Naive thymus-derived CD4-positive, alpha-beta T cell (primary cell): ENCODE measurements at regions not wholly inside any gene's neighbourhood (a gene's known extent, or its start where the extent isn't known, plus 50 kb on each side); places are given as distances from the start of the nearest gene placed in this dataset.

Experiments used
- ATAC-seq: fragments of 150-1000 bp; cut with Tn5 transposase; 2 replicates; pipeline ENCODE4 v1.10.0; 2021; ENCODE audit warnings: mild to moderate bottlenecking, moderate library complexity
- CTCF ChIA-PET: fragments of 350-600 bp; sonication (Branson Sonifier 250); formaldehyde crosslinking; loops from one replicate; lab custom pipeline; 2021; ENCODE audit warnings: antibody characterized with exemption; lab: Charles Lee
- POLR2A ChIA-PET: fragments of 350-600 bp; sonication (Branson Sonifier 250); formaldehyde crosslinking; loops from one replicate; lab custom pipeline; 2021; ENCODE audit warnings: antibody characterized with exemption, inconsistent platforms; lab: Charles Lee
- DNase-seq, 9 donors: peaks; one replicate each; pipeline versions ENCODE4 v3.0.0 to v3.0.0-alpha.2; 2020 to 2022; ENCODE audit warnings: mixed read lengths in 1 of 9
- H3K27ac ChIP-seq: one replicate; pipeline ENCODE4 v1.7.0; 2013; ENCODE audit warnings: mild to moderate bottlenecking, low read depth, low read length, moderate library complexity
- H3K27me3 ChIP-seq, 2 donors: one replicate each; pipeline ENCODE4 v1.7.0; 2013; ENCODE audit warnings: low read length in 2 of 2, mild to moderate bottlenecking in 2 of 2, moderate library complexity in 2 of 2; ENCODE audit not compliant: control insufficient read depth in 2 of 2, insufficient read depth in 2 of 2
- H3K36me3 ChIP-seq, 3 experiments: 1 replicate in 2 of 3; 2 replicates in 1 of 3; pipeline ENCODE4 v1.7.0; 2013; ENCODE audit warnings: low read length in 3 of 3, mild to moderate bottlenecking in 3 of 3, moderate library complexity in 1 of 3; ENCODE audit not compliant: insufficient read depth in 3 of 3, control insufficient read depth in 2 of 3
- H3K4me1 ChIP-seq, 2 donors: one replicate each; pipeline ENCODE4 v1.7.0; 2013; ENCODE audit warnings: low read length in 2 of 2, mild to moderate bottlenecking in 2 of 2, moderate library complexity in 1 of 2; ENCODE audit not compliant: control insufficient read depth in 2 of 2, insufficient read depth in 2 of 2
- H3K4me3 ChIP-seq: 2 replicates; pipeline ENCODE4 v1.7.0; 2013; ENCODE audit warnings: mild to moderate bottlenecking, low read length
- H3K9me3 ChIP-seq, 3 experiments: 1 replicate in 2 of 3; 2 replicates in 1 of 3; pipeline ENCODE4 v1.7.0; 2013; ENCODE audit warnings: low read length in 3 of 3; ENCODE audit not compliant: control insufficient read depth in 2 of 3
- H3K27ac Mint-ChIP-seq, 9 donors: one replicate each; pipeline ENCODE4 v1.8.0; 2020 to 2022; ENCODE audit warnings: mixed read lengths in 9 of 9, mild to moderate bottlenecking in 8 of 9, moderate library complexity in 5 of 9, inconsistent platforms in 2 of 9
- H3K27me3 Mint-ChIP-seq, 5 donors: one replicate each; pipeline ENCODE4 v1.8.0; 2021 to 2022; ENCODE audit warnings: mixed read lengths in 5 of 5, mild to moderate bottlenecking in 1 of 5
- H3K36me3 Mint-ChIP-seq, 5 donors: one replicate each; pipeline ENCODE4 v1.8.0; 2020 to 2022; ENCODE audit warnings: mixed read lengths in 5 of 5, mild to moderate bottlenecking in 3 of 5, inconsistent platforms in 1 of 5
- H3K4me1 Mint-ChIP-seq, 7 donors: one replicate each; pipeline ENCODE4 v1.8.0; 2020 to 2022; ENCODE audit warnings: mixed read lengths in 7 of 7, mild to moderate bottlenecking in 3 of 7, inconsistent platforms in 1 of 7
- H3K4me3 Mint-ChIP-seq, 10 donors: one replicate each; pipeline ENCODE4 v1.8.0; 2020 to 2022; ENCODE audit warnings: mild to moderate bottlenecking in 10 of 10, mixed read lengths in 10 of 10, moderate library complexity in 6 of 10, inconsistent platforms in 2 of 10
- H3K9me3 Mint-ChIP-seq, 11 donors: one replicate each; pipeline ENCODE4 v1.8.0; 2020 to 2022; ENCODE audit warnings: mixed read lengths in 11 of 11, mild to moderate bottlenecking in 4 of 11, inconsistent platforms in 1 of 11, moderate library complexity in 1 of 11
- intact Hi-C, 2 donors: fragments of 100-400 bp; cut with micrococcal nuclease; formaldehyde crosslinking; loops; one replicate each; pipeline ENCODE4 v1.15.1; 2023

DNA sequence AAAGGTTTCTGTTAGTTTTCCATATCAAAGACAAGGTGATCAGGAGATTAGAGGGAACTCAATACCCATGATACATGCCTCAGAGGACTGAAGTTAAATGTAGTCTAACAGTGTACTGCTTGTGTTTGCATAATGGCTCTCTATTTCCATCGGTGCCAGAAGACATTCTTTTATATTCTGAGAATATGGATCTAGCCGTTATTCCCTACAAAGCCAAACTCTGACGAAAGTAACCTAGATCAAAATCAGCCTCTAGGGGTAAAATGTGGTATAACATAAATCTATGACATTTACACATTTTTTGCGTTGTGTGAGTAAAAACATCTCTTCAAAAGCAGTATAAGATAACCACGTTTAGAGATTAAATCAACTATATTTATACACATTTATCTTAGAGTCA lies 2232.7 kb downstream of the PCDH9 start:
- ChIA-PET CTCF (no interaction called here), POLR2A (no interaction called here)
- intact Hi-C loops: no loop called here
- H3K27ac ChIP-seq: no peak overlapping the region
- H3K27me3 Mint-ChIP-seq: no peaks in the 10 kb centered on the region
- no peaks in the 10 kb centered on the region for H3K9me3 ChIP-seq
- no peaks in the 10 kb centered on the region for H3K4me1 Mint-ChIP-seq
- no peaks in the 10 kb centered on the region for H3K36me3 ChIP-seq
- no peaks in the 10 kb centered on the region for H3K4me1 ChIP-seq
- ATAC-seq (no peak), DNase-seq (no peak)
- no peaks in the 10 kb centered on the region for H3K27me3 ChIP-seq
- H3K4me3 ChIP-seq: no peak overlapping the region
- no peak overlapping the region for H3K27ac Mint-ChIP-seq
- H3K36me3 Mint-ChIP-seq: no peaks in the 10 kb centered on the region
- peaks cover 0 to 24% (median 5%) of the 10 kb centered on the region in 11 donors for H3K9me3 Mint-ChIP-seq
- H3K4me3 Mint-ChIP-seq: no peak overlapping the region

DNA sequence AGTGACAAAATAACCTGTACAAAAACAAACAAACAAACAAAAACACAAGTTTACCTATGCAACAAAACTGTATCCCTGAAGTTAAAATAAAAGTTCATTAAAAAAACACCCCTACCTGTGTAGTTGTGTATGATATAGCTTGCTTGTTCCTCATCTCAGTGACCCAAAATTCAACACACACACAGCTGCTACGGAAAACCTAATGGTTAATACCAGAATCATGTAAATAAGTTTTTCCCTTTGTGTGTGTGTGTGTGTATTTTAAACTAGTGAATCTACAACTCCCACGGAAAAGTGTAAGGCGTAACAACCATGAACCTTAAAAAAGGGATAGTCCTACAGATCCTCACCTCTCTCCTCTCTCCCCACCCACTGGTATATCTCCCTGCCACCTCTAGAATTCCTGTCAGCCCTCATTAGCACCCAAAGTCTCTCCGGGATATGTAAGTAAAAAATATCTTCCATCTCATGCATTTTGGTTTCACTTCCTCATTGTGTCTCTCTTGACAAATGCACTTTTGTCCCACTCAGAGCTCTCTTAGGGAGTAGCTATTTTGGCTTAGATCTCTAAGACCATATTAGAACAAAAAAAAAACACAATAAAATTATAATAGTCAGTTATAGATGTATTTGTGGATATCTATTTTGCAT lies 2236.5 kb downstream of the PCDH9 start:
- POLR2A ChIA-PET: no interaction called here
- H3K36me3 ChIP-seq: no peaks in the 10 kb centered on the region
- intact Hi-C loops: no loop called here

DNA sequence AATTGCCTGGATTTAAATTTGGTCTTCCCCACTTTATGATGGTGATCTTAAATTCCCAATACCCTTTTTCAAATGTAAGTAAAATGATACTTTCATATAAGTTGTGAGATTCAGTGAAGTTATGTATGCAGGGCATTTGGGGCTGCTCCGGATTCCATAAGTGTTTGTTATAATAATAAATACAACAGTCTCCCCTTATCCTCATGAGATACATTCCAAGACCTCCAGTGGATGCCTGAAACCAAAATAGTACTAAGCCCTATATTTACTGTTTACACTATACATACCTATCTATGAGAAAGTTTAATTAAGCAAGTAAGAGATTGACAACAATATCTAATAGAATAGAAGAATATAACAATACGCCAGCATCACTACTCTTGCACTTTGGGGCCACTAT lies 2237.8 kb downstream of the PCDH9 start:
- no peaks in the 10 kb centered on the region for H3K27me3 ChIP-seq
- H3K4me1 Mint-ChIP-seq: no peaks in the 10 kb centered on the region
- no peaks in the 10 kb centered on the region for H3K36me3 Mint-ChIP-seq
- no peak for ATAC-seq
- H3K27ac ChIP-seq: no peak overlapping the region
- H3K27ac Mint-ChIP-seq: no peak overlapping the region
- H3K27me3 Mint-ChIP-seq: no peaks in the 10 kb centered on the region
- intact Hi-C loops: no loop called here
- peaks cover 0 to 17% (median 5%) of the 10 kb centered on the region in 11 donors for H3K9me3 Mint-ChIP-seq
- no peak overlapping the region for H3K4me3 Mint-ChIP-seq
- no peaks in the 10 kb centered on the region for H3K4me1 ChIP-seq
- no peaks in the 10 kb centered on the region for H3K36me3 ChIP-seq
- ChIA-PET POLR2A (no interaction called here), CTCF (no interaction called here)
- no peak for DNase-seq
- H3K9me3 ChIP-seq: no peaks in the 10 kb centered on the region
- no peak overlapping the region for H3K4me3 ChIP-seq

More for the DNA sequence above, 2236.5 kb downstream of the PCDH9 start:
- Mint-ChIP-seq H3K27ac (no peak overlapping the region), H3K4me3 (no peak overlapping the region), H3K9me3 (peaks cover 0 to 18% (median 5%) of the 10 kb centered on the region in 11 donors), H3K4me1 (no peaks in the 10 kb centered on the region), H3K36me3 (no peaks in the 10 kb centered on the region), H3K27me3 (no peaks in the 10 kb centered on the region)
- H3K4me3 ChIP-seq: no peak overlapping the region
- H3K4me1 ChIP-seq: no peaks in the 10 kb centered on the region
- CTCF ChIA-PET: no interaction called here
- H3K27ac ChIP-seq: no peak overlapping the region
- no peaks in the 10 kb centered on the region for H3K27me3 ChIP-seq
- DNase-seq (no peak), ATAC-seq (no peak)
- H3K9me3 ChIP-seq: no peaks in the 10 kb centered on the region

DNA sequence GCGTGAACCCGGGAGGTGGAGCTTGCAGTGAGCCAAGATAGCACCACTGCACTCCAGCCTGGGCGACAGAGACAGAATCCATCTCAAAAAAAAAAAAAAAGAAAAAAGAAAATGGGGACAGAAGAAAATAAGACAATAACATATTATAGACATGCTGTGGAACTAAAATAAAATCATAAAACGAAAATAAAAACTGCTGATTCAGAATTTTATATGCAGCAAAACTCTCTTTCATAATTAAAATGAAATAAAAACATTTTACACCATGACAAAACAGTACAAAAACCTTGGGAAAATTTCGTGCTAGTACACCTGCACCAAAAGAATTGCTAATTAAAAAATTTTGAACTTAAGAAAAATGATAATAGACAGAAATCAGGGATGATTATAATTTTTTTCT lies 2245.1 kb downstream of the PCDH9 start:
- H3K4me1 ChIP-seq: no peaks in the 10 kb centered on the region
- H3K36me3 ChIP-seq: no peaks in the 10 kb centered on the region
- Mint-ChIP-seq H3K27ac (no peak overlapping the region), H3K9me3 (peaks cover 2 to 23% (median 10%) of the 10 kb centered on the region in 11 donors), H3K36me3 (peaks cover 0 to 6% (median 0%) of the 10 kb centered on the region in 5 donors), H3K4me3 (no peak overlapping the region), H3K4me1 (no peaks in the 10 kb centered on the region), H3K27me3 (no peaks in the 10 kb centered on the region)
- no peak overlapping the region for H3K27ac ChIP-seq
- ATAC-seq: no peak
- intact Hi-C loops: no loop called here
- POLR2A ChIA-PET: no interaction called here
- H3K27me3 ChIP-seq: no peaks in the 10 kb centered on the region
- CTCF ChIA-PET: no interaction called here
- H3K4me3 ChIP-seq: no peak overlapping the region
- H3K9me3 ChIP-seq: no peaks in the 10 kb centered on the region
- no peak for DNase-seq

DNA sequence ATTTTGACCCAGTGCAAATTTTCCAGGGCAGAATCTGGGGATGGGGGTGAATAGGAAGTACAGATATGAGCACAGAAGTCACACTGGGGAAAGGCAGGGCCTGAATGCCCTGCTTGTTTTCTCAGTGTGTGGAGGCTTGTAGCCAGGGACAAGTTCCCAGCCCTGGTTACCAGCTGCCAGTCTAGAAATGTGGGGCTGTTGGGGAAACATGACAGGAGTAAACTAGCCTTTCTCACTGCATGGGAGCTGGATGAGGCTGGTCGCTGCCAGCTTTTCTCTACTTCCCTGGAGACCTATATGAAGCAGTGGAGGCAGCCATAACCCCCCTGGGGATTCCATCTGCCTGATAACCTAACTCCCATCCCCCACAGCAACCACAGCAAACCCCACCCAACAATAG lies 2267.7 kb downstream of the PCDH9 start:
- H3K36me3 ChIP-seq: no peaks in the 10 kb centered on the region
- no peak overlapping the region for H3K27ac Mint-ChIP-seq
- no peak for DNase-seq
- no peak overlapping the region for H3K4me3 Mint-ChIP-seq
- no peaks in the 10 kb centered on the region for H3K27me3 Mint-ChIP-seq
- H3K4me3 ChIP-seq: no peak overlapping the region
- intact Hi-C loops: no loop called here
- ATAC-seq: no peak
- no peaks in the 10 kb centered on the region for H3K27me3 ChIP-seq
- H3K9me3 Mint-ChIP-seq: peaks cover 7 to 21% (median 12%) of the 10 kb centered on the region in 11 donors
- H3K36me3 Mint-ChIP-seq: no peaks in the 10 kb centered on the region
- H3K27ac ChIP-seq: no peak overlapping the region
- ChIA-PET POLR2A (no interaction called here), CTCF (no interaction called here)
- no peaks in the 10 kb centered on the region for H3K4me1 Mint-ChIP-seq
- H3K4me1 ChIP-seq: no peaks in the 10 kb centered on the region
- no peaks in the 10 kb centered on the region for H3K9me3 ChIP-seq

DNA sequence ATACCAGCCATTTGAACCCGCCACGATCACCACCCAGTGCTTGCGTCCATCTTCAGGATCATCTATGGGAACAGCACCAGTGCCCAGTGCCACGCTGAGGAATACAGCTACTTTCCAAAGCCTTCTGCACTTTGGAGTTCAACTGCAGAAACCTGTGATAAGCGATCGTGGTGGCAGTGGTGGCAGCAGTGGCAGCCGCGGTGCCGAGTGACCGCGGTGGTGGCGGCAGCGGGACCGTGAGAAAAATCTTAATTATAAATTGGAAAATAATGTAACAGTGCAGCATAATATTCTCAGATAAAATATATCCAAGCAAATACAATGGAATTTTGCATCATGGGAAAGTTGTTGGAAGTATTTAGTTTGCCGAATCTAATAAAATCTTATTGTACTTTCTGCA lies 2270.9 kb downstream of the PCDH9 start:
- Histone ChIP-seq H3K36me3 (no peaks in the 10 kb centered on the region), H3K9me3 (no peaks in the 10 kb centered on the region), H3K4me1 (no peaks in the 10 kb centered on the region), H3K4me3 (no peak overlapping the region), H3K27ac (no peak overlapping the region), H3K27me3 (no peaks in the 10 kb centered on the region)
- Mint-ChIP-seq H3K4me3 (no peak overlapping the region), H3K36me3 (no peaks in the 10 kb centered on the region), H3K9me3 (peaks cover 0 to 15% (median 10%) of the 10 kb centered on the region in 11 donors), H3K27ac (no peak overlapping the region), H3K4me1 (no peaks in the 10 kb centered on the region), H3K27me3 (no peaks in the 10 kb centered on the region)
- CTCF ChIA-PET: no interaction called here
- intact Hi-C loops: no loop called here
- POLR2A ChIA-PET: no interaction called here
- ATAC-seq: no peak
- DNase-seq: no peak

DNA sequence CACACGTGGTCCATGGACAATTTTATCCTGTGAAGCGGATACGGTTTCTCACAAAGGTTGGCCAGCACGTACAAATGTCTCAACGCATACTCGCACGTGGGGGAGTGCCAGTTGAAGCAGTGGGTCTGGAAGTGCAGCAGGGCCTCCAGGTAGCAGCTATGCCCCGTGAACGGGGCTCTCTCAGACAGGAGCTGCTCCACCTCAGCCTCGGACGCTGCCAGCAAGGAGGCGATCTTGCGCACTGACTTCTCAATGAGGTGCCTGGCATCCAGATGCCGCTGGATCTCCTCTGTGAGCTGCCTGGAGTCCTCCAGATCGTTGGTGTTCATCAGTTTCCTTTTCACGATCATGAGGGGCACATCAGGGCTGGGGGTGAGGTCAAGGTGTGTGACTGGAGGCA lies 2272.0 kb downstream of the PCDH9 start:
- no peaks in the 10 kb centered on the region for H3K27me3 ChIP-seq
- intact Hi-C loops: no loop called here
- DNase-seq: no peak
- ChIA-PET CTCF (no interaction called here), POLR2A (no interaction called here)
- H3K4me1 ChIP-seq: no peaks in the 10 kb centered on the region
- H3K36me3 ChIP-seq: no peaks in the 10 kb centered on the region
- no peak for ATAC-seq
- Mint-ChIP-seq H3K36me3 (no peaks in the 10 kb centered on the region), H3K4me3 (no peak overlapping the region), H3K27ac (no peak overlapping the region), H3K9me3 (peaks cover 0 to 13% (median 8%) of the 10 kb centered on the region in 11 donors), H3K27me3 (no peaks in the 10 kb centered on the region), H3K4me1 (no peaks in the 10 kb centered on the region)
- H3K4me3 ChIP-seq: no peak overlapping the region
- no peaks in the 10 kb centered on the region for H3K9me3 ChIP-seq
- no peak overlapping the region for H3K27ac ChIP-seq
